Hematopoietic multipotent progenitor cell treated with erythropoietin and hydrocortisone succinate and interleukin-3 and kit ligand, for 6 days (in vitro differentiated cells): ENCODE measurements at regions not wholly inside any gene's neighbourhood (a gene's known extent, or its start where the extent isn't known, plus 50 kb on each side); places are given as distances from the start of the nearest gene placed in this dataset.
"Not testable (repeated sequence)": the region's sequence is repeated elsewhere in the genome, so short reads cannot be mapped to it uniquely, and the experiment has no call there.

Experiments
- DNase-seq: peaks from one replicate; pipeline ENCODE4 v3.0.0-alpha.2; 2015

DNA sequence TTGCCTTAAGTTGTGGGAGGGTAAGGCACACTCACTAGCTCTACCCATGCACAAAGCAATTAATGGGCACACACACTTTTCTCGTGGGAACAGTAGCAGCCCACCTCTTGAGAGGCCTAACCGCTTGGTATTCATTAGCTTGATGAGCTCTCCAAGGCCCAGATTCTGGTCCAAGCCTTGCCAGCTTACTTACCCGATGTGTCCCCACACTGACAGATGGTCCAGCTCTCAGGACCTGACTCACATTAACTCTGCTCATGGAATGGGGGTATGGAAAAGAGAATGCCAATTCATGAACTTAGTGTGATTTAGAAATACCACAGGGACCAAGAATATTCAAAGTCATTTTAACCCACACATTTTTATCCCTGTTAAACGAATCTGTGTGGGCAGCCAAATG lies 106.8 kb upstream of the CACHD1 start:
- no peak for DNase-seq

DNA sequence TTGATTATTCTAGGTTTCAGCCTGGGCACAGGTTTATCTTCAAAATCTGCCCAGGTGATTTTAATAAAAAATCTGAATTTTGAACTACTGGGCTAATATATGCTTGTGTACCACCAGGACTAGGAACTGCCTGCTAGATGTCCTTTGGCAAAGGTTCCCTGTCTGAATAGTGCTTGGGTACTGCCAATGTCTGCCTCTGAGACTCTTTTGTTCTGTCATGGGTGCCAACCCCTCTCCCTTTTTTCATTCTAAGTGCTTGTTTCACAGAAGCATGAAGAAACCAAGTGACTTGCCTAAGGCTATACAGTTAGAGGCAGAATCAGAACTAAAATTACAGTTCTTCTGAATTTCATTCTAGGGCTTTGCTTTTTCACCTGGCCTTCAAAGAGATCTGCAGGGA lies 106.3 kb upstream of the CACHD1 start:
- no peak for DNase-seq

DNA sequence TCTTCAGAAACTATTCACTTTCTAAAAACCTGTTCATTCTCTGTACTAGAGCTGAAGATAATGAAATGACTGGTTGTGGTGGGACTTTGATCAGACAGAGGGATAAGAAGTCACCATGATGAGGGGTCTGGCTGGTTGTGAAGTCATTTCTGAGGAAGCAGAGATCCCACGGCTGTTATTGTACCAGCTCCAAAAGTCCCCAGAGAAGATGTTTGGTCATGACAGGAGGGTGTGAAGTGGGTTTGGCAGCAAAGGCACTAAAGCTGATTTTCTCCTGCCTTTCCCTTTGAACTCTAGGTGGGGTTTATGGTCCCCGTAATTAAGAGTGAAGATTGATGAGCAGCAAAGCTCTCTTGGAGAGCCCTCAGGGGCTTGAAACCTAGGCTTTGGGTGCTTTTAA lies 103.1 kb upstream of the CACHD1 start:
- DNase-seq = no peak

DNA sequence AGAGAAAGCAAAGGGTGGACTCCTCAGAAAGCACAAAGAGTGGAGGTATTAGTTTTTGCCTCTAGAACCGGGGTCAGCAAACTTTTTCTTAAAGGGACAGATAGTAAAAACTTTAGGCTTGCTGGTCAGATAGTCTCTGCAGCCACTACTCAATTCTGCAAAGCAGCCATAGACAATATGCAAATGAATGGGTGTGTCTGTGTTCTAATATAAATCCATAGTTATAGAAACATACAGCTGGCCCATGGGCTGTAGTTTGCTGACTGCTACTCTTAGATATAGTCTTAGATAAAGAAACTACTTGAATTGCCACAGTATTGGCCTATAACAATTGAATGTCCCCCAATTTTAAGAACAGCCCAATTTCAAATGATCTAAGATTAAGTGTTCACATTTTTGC lies 101.6 kb upstream of the CACHD1 start:
- DNase-seq = no peak

DNA sequence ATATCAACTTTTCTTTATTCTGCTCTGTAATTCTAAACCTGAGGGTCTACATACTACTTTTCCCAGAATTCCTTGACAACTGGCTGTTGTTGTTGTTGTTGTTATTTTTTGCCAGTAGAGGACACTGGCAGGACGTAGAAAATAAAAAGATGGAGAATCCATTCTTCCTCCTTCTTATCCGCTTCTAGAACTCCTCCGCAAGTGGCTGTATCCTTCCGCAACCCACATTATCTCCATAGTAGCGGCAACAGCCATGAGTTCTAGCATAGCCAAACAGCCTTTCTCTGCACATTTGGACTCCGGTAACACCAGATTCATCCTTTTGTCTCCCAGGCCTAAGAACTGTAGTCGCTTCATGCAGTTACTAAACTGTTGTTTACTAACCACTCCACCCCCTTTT lies 91.1 kb upstream of the CACHD1 start:
- DNase-seq = no peak

DNA sequence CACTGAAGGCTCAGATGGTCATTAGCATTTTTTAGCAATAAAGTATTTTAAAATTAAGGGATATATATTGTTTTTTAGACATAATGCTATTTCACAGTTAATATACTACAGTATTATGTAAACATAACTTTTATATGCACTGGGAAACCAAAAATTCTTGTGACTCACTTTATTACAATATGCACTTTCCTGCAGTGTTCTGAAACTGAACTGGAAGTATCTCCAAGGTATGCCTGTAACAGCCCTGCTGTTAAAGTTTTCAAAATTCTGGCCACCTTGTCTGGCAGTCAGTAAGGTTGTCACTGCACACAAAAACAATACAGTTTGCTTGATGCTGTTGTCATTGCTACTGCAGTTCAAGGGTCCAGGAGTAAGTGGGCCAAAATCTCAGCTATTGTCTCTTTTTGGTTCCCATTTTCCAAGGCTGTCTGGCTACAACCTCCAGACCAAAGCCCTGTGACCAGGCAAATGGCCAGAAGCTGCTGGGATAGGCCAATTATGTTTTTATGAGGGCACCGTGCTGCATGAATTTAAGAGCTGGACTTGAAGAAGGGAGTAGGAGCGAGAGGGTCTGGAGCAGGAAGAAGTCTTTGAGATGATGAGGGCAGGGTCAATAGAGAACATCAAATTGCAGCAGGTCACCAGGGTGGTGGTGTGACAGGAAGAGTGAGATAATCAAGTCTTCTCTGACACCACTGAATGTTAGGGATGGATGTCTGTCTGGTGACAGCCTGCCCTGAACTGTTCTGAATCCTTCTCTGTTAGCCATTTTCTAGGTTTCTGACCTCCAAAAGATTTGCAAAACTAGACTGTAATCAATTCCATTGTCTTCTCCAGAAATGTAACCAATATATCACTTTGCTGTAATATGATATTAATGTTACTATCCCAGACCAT lies 82.3 kb upstream of the CACHD1 start:
- DNase-seq = no peak

DNA sequence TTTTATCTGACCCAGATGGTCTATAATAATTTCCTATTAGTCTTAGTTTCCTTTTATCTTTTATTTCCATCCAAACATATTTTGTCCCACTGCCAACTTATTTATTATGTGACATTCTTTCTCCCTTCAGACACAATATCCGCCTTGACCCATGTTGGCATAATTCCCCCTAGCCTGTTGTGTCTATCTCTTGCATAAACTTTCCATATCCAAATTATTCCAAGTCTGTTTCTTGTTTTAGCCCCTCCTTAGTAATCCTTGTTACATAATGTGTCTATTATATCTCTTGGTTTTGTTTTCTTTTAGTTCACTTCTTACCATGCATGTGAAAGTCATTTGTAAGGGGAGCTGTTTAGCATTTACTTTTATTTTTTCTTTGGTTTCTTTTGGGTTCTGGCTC lies 81.6 kb upstream of the CACHD1 start:
- DNase-seq = peak; percentile 9

DNA sequence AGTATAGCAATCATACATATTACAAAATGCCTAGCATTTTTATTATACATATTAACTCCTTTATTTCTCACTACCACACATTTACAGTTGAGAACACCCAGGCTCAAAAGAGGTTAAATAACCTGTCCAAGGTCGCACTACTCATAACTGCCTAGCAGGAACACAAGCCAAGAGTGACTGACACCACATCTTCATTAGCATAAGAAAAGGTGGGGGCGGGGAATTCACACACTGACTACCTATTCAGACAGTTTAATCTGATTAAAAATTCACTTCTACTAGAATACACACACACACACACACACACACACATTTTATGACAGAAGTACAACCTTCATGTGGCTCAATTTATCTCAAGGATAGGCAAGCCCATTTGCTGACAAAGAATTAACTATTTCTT lies 77.8 kb upstream of the CACHD1 start:
- no peak for DNase-seq

DNA sequence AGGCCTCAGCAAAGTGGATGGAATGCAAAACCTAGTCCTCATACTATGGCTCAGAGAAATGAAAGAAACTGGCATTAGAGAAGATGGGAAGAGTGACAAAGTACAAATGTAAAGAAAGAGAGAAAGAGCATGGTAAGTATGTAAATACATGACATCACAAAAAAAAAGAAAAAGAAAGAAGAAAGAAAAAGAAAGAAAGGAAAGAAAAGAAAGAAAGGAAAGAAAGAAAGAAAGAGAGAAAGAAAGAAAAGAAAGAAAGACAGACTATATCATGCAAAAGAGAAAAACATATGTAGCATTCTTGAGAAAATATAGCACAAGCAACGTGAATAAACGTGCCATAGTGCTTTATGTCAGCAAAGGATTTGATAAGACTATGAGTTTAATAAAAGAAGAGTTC lies 76.1 kb upstream of the CACHD1 start:
- DNase-seq = no peak

DNA sequence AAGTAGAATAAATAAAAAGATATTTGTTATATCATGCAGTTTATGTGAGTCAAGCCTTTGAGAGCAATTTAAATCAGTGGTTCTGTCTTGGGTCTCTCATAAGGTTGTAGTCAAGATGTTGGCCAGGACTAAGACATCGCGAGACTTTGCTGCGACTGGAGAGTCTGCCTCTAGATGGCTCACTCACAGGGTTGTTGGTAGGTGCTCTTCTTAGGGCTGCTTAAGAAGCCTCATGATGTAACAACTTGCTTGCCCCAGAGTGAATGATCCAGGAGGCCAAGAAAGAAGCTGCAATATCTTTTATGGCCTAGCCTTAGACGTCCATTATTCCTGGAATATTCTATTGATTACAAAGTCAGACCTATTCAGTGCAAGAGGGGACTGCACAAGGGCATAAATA lies 73.1 kb upstream of the CACHD1 start:
- peak; percentile 24 for DNase-seq

DNA sequence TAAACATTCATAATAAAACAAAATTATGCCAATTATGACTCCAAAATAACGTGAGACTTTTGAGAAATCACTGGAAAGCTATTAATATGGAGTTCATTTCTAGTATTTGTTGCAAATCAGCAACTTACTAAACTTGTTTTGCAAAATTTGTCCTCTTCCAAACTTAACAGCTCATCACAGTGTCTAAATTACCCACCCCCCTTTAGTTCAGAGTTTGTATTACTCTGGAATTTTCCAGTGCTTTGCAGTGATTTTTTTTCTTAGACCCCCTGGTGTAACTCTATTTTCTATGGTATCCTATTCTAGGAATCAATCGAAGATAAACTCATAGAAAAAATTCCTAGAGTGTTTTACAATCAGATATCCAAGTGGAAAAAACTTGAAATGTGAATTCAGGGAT lies 72.4 kb upstream of the CACHD1 start:
- DNase-seq = no peak

DNA sequence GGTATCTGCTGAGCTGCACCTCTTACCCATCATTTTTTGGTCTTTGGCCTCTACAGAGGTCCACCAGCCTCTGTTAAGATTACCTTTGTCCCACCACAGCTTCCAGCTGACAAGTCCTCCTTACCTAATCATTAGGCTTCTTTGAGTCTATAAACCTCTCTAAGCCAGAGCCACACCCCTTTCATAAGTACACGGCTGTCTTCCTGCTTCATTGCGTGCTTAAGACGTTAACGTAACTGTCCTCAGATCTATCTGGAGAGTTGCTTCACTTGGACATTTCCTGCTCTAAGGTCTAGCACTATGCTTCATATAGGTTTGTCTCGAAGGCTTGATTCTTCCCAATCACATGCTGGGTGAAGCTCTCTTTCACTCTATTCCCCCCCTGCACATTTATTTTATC lies 71.0 kb upstream of the CACHD1 start:
- DNase-seq = no peak

DNA sequence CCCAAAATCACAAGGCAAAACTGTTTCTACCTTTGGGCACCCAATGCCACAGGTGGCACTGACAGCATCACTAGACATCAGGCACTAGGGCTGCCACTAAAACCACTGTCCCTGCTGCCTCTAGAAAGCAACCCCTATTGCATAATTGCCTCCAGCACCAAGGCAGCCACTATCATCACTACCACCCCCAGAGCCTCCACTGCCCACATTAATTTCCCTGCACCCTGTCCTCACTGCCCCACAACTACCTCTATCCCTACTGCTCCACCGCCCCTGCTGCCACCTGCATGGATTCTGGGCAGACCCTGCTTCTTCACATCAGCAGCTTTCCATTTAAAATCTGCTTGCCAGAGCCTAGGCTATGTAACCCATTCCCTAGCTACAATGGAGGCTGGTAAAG lies 68.6 kb upstream of the CACHD1 start:
- DNase-seq = no peak

DNA sequence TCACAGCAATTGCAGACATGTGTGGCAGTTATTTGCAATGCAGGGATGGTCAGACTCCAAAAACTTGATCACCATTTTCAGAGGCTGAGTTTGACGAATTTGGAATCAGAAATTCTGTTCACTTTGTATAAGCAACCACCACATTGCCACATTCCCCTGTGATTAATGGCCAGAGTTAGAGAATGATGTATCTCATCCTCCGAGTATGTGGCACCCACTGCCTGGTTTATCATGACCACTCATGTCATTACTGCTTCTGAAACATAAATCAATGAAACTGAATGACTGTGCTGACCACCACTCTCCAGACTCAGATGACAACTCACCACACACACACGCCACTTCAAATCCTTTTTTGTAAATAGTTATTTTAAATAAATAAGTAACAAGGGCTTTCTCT lies 66.6 kb upstream of the CACHD1 start:
- no peak for DNase-seq

DNA sequence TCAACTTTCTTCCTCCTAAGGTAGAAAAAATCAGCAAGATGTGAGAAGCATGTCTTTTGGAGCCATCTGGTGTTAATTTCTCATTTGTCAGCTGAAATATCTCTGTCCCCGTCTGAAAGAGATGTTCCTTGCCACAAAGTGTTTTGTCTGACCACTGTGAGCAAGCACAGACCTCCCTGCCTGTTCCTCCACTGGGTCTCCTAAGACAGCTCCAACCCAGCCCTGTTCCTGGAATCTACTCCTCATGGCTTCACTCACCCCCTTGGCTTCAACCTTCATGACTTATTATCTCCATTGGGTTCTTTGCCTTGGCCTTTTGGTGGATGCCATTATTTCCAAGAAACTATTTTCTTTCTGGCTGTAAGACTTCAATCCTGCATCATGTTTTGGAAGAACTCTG lies 65.7 kb upstream of the CACHD1 start:
- no peak for DNase-seq

DNA sequence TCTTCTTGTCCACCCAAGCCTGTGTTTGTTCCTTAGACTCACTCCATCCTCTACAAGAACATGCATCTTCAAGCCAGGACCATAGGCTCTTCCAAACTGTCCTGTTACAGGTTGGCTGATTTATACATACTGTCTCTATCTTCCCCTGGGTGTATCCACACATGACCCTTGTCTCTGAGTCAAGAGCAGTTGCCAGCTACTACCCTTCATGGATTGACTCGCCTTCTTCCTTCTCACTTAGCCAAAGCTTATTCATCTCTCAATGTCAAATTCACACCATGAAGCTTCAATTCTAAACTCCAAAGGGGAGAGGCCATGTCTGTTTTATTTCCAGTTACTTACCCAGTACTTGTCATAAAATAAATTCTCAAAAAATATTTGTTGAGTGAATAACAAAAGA lies 64.1 kb upstream of the CACHD1 start:
- no peak for DNase-seq

DNA sequence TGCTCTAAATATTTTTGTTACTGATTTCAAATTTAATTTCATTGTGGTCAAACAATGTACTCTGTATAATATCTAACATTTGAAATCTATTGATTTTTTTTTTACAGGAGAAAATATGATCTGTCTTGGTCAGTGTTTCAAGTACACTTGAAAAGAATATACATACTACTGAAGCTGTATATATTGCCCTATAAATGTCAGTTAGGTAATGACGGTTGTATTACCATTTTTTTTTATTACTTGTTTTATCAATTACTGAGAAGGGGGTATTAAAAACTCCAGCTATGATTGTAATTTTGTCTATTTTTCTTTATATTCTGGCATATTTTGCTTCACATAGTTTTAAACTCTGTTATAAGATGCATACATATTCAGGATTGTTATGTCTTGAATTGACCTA lies 59.7 kb upstream of the CACHD1 start:
- DNase-seq = no peak

DNA sequence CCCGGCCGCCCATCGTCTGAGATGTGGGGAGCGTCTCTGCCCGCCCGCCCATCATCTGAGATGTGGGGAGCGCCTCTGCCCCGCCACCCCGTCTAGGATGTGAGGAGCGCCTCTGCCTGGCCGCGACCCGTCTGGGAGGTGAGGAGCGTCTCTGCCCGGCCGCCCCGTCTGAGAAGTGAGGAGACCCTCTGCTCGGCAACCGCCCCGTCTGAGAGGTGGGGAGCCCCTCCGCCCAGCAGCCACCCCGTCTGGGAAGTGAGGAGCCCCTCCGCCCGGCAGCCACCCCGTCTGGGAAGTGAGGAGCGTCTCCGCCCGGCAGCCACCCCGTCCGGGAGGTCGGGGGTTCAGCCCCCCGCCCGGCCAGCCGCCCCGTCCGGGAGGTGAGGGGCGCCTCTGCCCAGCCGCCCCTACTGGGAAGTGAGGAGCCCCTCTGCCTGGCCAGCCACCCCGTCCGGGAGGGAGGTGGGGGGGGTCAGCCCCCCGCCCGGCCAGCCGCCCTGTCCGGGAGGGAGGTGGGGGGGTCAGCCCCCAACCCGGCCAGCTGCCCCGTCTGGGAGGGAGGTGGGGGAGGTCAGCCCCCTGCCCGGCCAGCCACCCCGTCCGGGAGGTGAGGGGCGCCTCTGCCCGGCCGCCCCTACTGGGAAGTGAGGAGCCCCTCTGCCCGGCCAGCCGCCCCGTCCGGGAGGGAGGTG lies 54.9 kb upstream of the CACHD1 start:
- DNase-seq = not testable (repeated sequence)

DNA sequence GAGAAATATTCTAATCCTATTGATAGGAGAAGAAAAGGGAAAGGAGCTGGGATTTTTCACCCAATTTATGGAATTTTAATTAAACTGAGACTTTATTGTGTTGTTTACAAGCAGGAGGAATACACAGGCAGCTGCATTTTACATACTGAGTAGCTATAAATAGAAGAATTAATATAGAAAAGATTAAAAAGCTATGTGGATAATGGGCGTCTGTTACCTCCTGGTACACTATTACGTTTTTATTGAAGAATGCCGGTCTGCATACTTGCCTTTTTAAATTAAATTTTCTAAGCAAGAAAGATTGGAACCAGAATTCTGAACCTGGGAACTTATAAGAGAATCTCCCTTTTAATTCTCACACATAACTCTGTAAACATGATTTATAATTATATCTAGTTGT lies 52.1 kb upstream of the CACHD1 start:
- no peak for DNase-seq
